ENCODE measurements at regions not wholly inside any gene's neighbourhood (a gene's known extent, or its start where the extent isn't known, plus 50 kb on each side); places are given as distances from the start of the nearest gene placed in this dataset.

- H3K9me3 ChIP-seq (ENCODE audit: severe bottlenecking) = peaks cover 2% of the 10 kb centered on the region
Measured at GRCh38 chr12:107590413-107590812, 95.2 kb upstream of the PWP1 start.

GRCh38 chr12:107590814-107591375, 94.7 kb upstream of the PWP1 start:
- DNase-seq = no peak
- Histone ChIP-seq H3K27me3 (ENCODE audit: insufficient read depth, low read depth, severe bottlenecking) (no peaks in the 10 kb centered on the region), H3K36me3 (no peaks in the 10 kb centered on the region), H3K4me3 (ENCODE audit: low read depth, low read length) (no peak overlapping the region), H3K9me3 (ENCODE audit: severe bottlenecking) (peaks cover 2% of the 10 kb centered on the region), H3K27ac (no peak overlapping the region)
- no peak for TF ChIP-seq CTCF (IDR thresholded peaks at IDR 0.05; ENCODE audit: low read depth, low read length)

More at GRCh38 chr12:107590413-107590812, 95.2 kb upstream of the PWP1 start:
- H3K27me3 ChIP-seq (ENCODE audit: insufficient read depth, low read depth, severe bottlenecking) = no peaks in the 10 kb centered on the region
- no peak for DNase-seq
- H3K27ac ChIP-seq = no peak overlapping the region
- no peak for TF ChIP-seq CTCF (IDR thresholded peaks at IDR 0.05; ENCODE audit: low read depth, low read length)
- H3K4me3 ChIP-seq (ENCODE audit: low read depth, low read length) = no peak overlapping the region
- H3K36me3 ChIP-seq = no peaks in the 10 kb centered on the region

- H3K4me3 ChIP-seq (ENCODE audit: low read depth, low read length) = no peak overlapping the region
- peaks cover 2% of the 10 kb centered on the region for H3K9me3 ChIP-seq (ENCODE audit: severe bottlenecking)
- H3K27ac ChIP-seq = no peak overlapping the region
- no peak for TF ChIP-seq CTCF (IDR thresholded peaks at IDR 0.05; ENCODE audit: low read depth, low read length)
- DNase-seq = peak; percentile 16
- no peaks in the 10 kb centered on the region for H3K36me3 ChIP-seq
- H3K27me3 ChIP-seq (ENCODE audit: insufficient read depth, low read depth, severe bottlenecking) = no peaks in the 10 kb centered on the region
Measured at GRCh38 chr12:107593713-107594381, 91.8 kb upstream of the PWP1 start.

GRCh38 chr12:107594995-107595394, 90.6 kb upstream of the PWP1 start:
- DNase-seq = no peak
- no peak for TF ChIP-seq CTCF (IDR thresholded peaks at IDR 0.05; ENCODE audit: low read depth, low read length)
- no peaks in the 10 kb centered on the region for H3K36me3 ChIP-seq

GRCh38 chr12:107597695-107598410, 87.7 kb upstream of the PWP1 start:
- no peak for DNase-seq
- Histone ChIP-seq H3K36me3 (no peaks in the 10 kb centered on the region), H3K4me3 (ENCODE audit: low read depth, low read length) (no peak overlapping the region), H3K27me3 (ENCODE audit: insufficient read depth, low read depth, severe bottlenecking) (no peaks in the 10 kb centered on the region), H3K27ac (no peak overlapping the region), H3K9me3 (ENCODE audit: severe bottlenecking) (peaks cover 2% of the 10 kb centered on the region)
- TF ChIP-seq CTCF (IDR thresholded peaks at IDR 0.05; ENCODE audit: low read depth, low read length) = no peak

More at GRCh38 chr12:107594995-107595394, 90.6 kb upstream of the PWP1 start:
- peaks cover 2% of the 10 kb centered on the region for H3K9me3 ChIP-seq (ENCODE audit: severe bottlenecking)
- no peaks in the 10 kb centered on the region for H3K27me3 ChIP-seq (ENCODE audit: insufficient read depth, low read depth, severe bottlenecking)
- no peak overlapping the region for H3K27ac ChIP-seq
- no peak overlapping the region for H3K4me3 ChIP-seq (ENCODE audit: low read depth, low read length)

Data from WERI-Rb-1 (cell line).